KMS-11 (cell line): ENCODE measurements at regions not wholly inside any gene's neighbourhood (a gene's known extent, or its start where the extent isn't known, plus 50 kb on each side); places are given as distances from the start of the nearest gene placed in this dataset.

Source experiments
- H2AFZ ChIP-seq: fragments of 200-600 bp; sonication (generic); 2 replicates; pipeline ENCODE4 v1.6.1; 2016; ENCODE audit warnings: antibody characterized with exemption, mixed run types, low read depth
- H3K27ac ChIP-seq: fragments of 200-600 bp; sonication (generic); 2 replicates; pipeline ENCODE4 v1.6.1; 2016; ENCODE audit warnings: mild to moderate bottlenecking, mixed run types
- H3K27me3 ChIP-seq: fragments of 200-600 bp; sonication (generic); 2 replicates; pipeline ENCODE4 v1.6.1; 2017; ENCODE audit warnings: mild to moderate bottlenecking, low read depth, mixed run types, moderate library complexity; ENCODE audit not compliant: insufficient read depth
- H3K36me3 ChIP-seq: fragments of 200-600 bp; sonication (generic); 2 replicates; pipeline ENCODE4 v1.6.1; 2017; ENCODE audit warnings: mild to moderate bottlenecking, mixed run types; ENCODE audit not compliant: insufficient read depth
- H3K4me1 ChIP-seq: fragments of 200-600 bp; sonication (generic); 2 replicates; pipeline ENCODE4 v1.6.1; 2016; ENCODE audit warnings: mild to moderate bottlenecking, low read depth, mixed run types; ENCODE audit not compliant: poor library complexity, severe bottlenecking
- H3K4me2 ChIP-seq: fragments of 200-600 bp; sonication (generic); 2 replicates; pipeline ENCODE4 v1.7.0; 2016; ENCODE audit warnings: mild to moderate bottlenecking, mixed run types
- H3K4me3 ChIP-seq: fragments of 200-600 bp; sonication (generic); IDR thresholded peaks from 2 replicates; pipeline ENCODE4 v1.6.1; 2017; ENCODE audit warnings: low read depth, low read length, mixed read lengths; ENCODE audit not compliant: insufficient read depth
- H3K79me2 ChIP-seq: fragments of 200-600 bp; sonication (generic); 2 replicates; pipeline ENCODE4 v1.6.1; 2016; ENCODE audit warnings: low read depth, mixed run types; ENCODE audit not compliant: insufficient read depth
- H3K9ac ChIP-seq: fragments of 200-600 bp; sonication (generic); 2 replicates; pipeline ENCODE4 v1.6.1; 2016; ENCODE audit warnings: mild to moderate bottlenecking, mixed run types
- H4K20me1 ChIP-seq: fragments of 200-600 bp; sonication (generic); 2 replicates; pipeline ENCODE4 v1.6.1; 2016; ENCODE audit warnings: mild to moderate bottlenecking, mixed run types; ENCODE audit not compliant: insufficient read depth
- TF ChIP-seq, protein P1 (sequence below): fragments of 200-600 bp; sonication (generic); conservative IDR thresholded peaks from 2 replicates; pipeline ENCODE4 v1.6.1; 2017; ENCODE audit warnings: low read depth, mild to moderate bottlenecking, antibody characterized with exemption, low read length, moderate library complexity, mixed read lengths

GRCh38 chr21:35775778-35776544 lies 284.4 kb downstream of the SETD4 start:
- TF ChIP-seq, protein P1, sequence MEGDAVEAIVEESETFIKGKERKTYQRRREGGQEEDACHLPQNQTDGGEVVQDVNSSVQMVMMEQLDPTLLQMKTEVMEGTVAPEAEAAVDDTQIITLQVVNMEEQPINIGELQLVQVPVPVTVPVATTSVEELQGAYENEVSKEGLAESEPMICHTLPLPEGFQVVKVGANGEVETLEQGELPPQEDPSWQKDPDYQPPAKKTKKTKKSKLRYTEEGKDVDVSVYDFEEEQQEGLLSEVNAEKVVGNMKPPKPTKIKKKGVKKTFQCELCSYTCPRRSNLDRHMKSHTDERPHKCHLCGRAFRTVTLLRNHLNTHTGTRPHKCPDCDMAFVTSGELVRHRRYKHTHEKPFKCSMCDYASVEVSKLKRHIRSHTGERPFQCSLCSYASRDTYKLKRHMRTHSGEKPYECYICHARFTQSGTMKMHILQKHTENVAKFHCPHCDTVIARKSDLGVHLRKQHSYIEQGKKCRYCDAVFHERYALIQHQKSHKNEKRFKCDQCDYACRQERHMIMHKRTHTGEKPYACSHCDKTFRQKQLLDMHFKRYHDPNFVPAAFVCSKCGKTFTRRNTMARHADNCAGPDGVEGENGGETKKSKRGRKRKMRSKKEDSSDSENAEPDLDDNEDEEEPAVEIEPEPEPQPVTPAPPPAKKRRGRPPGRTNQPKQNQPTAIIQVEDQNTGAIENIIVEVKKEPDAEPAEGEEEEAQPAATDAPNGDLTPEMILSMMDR = no peak
- Histone ChIP-seq H3K27ac (no peak overlapping the region), H3K4me2 (no peak overlapping the region)

GRCh38 chr21:35770101-35770945 lies 290.0 kb downstream of the SETD4 start:
- Histone ChIP-seq H3K9ac (no peak overlapping the region), H4K20me1 (no peaks in the 10 kb centered on the region), H3K4me1 (no peaks in the 10 kb centered on the region), H3K4me2 (no peak overlapping the region), H3K27ac (no peak overlapping the region), H2AFZ (no peak overlapping the region), H3K36me3 (no peaks in the 10 kb centered on the region), H3K79me2 (no peaks in the 10 kb centered on the region), H3K27me3 (no peaks in the 10 kb centered on the region), H3K4me3 (no peak overlapping the region)
- TF ChIP-seq, protein P1 = no peak

More at GRCh38 chr21:35775778-35776544, 284.4 kb downstream of the SETD4 start:
- H3K9ac ChIP-seq = no peak overlapping the region
- H3K4me1 ChIP-seq = no peaks in the 10 kb centered on the region
- H3K36me3 ChIP-seq = no peaks in the 10 kb centered on the region
- H3K4me3 ChIP-seq = no peak overlapping the region
- H4K20me1 ChIP-seq = no peaks in the 10 kb centered on the region
- H3K27me3 ChIP-seq = no peaks in the 10 kb centered on the region
- no peak overlapping the region for H2AFZ ChIP-seq
- no peaks in the 10 kb centered on the region for H3K79me2 ChIP-seq

DNA sequence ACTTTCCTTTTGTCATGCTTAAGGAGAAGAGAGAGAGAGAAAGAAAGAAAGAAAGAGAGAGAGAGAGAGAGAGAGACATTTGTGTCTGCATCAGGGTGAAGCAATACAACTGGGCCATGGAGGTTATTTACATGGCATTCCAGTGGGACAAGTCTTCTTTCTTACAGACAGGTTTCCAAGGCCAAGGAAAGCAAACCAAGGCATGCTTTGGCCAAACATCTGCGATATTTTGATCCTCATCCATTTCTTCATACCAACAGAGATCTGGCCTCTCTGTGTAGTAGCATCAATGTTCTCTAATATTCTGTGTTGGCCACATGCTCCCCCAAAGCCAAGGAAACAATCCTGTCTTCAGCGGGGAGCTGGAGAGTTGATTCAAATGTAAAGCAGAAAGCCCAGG lies 292.1 kb downstream of the SETD4 start:
- TF ChIP-seq, protein P1 = no peak
- Histone ChIP-seq H3K27me3 (no peaks in the 10 kb centered on the region), H3K27ac (no peak overlapping the region), H3K4me3 (no peak overlapping the region), H3K79me2 (no peaks in the 10 kb centered on the region), H3K4me2 (no peak overlapping the region), H3K9ac (no peak overlapping the region), H3K36me3 (no peaks in the 10 kb centered on the region), H3K4me1 (no peaks in the 10 kb centered on the region), H2AFZ (no peak overlapping the region), H4K20me1 (no peaks in the 10 kb centered on the region)

- no peaks in the 10 kb centered on the region for H3K4me1 ChIP-seq
- TF ChIP-seq, protein P1 = no peak
- H3K4me3 ChIP-seq = no peak overlapping the region
- no peaks in the 10 kb centered on the region for H3K79me2 ChIP-seq
- no peak overlapping the region for H3K27ac ChIP-seq
- H3K4me2 ChIP-seq = no peak overlapping the region
- H3K27me3 ChIP-seq = no peaks in the 10 kb centered on the region
- no peak overlapping the region for H3K9ac ChIP-seq
- no peak overlapping the region for H2AFZ ChIP-seq
- H3K36me3 ChIP-seq = no peaks in the 10 kb centered on the region
- no peaks in the 10 kb centered on the region for H4K20me1 ChIP-seq
These were observed 295.7 kb downstream of the SETD4 start for GRCh38 chr21:35764586-35764985.
